GM12872 (cell line): ENCODE measurements at regions not wholly inside any gene's neighbourhood (a gene's known extent, or its start where the extent isn't known, plus 50 kb on each side); places are given as distances from the start of the nearest gene placed in this dataset.
A peak's percentile ranks its signal among the peaks of the same experiment; 100 is the strongest.

ENCODE experiments used
- CTCF ChIP-seq: IDR thresholded peaks from 3 replicates; pipeline ENCODE4 v1.5.1; 2011; ENCODE audit warnings: low read depth, mild to moderate bottlenecking, low read length, moderate library complexity; ENCODE audit not compliant: insufficient read depth

- TF ChIP-seq CTCF, result no peak
Measured at GRCh38 chr2:57544624-57545023, 502.0 kb upstream of the VRK2 start.

- TF ChIP-seq CTCF, result no peak
Measured at GRCh38 chr2:57546478-57546877, 500.1 kb upstream of the VRK2 start.

GRCh38 chr2:57549642-57550102, 496.9 kb upstream of the VRK2 start:
- peak; percentile 60 for TF ChIP-seq CTCF

GRCh38 chr2:57550912-57551311, 495.7 kb upstream of the VRK2 start:
- no peak for TF ChIP-seq CTCF

- peak; percentile 26; the same call in 1 of the 3 replicates for TF ChIP-seq CTCF
Measured at GRCh38 chr2:57552885-57553284, 493.7 kb upstream of the VRK2 start.

GRCh38 chr2:57554348-57554747, 492.3 kb upstream of the VRK2 start:
- no peak for TF ChIP-seq CTCF

GRCh38 chr2:57558312-57558711, 488.3 kb upstream of the VRK2 start:
- TF ChIP-seq CTCF, result no peak

- TF ChIP-seq CTCF, result no peak
Measured at GRCh38 chr2:57562495-57562894, 484.1 kb upstream of the VRK2 start.
